ENCODE measurements at regions not wholly inside any gene's neighbourhood (a gene's known extent, or its start where the extent isn't known, plus 50 kb on each side); places are given as distances from the start of the nearest gene placed in this dataset.

DNA sequence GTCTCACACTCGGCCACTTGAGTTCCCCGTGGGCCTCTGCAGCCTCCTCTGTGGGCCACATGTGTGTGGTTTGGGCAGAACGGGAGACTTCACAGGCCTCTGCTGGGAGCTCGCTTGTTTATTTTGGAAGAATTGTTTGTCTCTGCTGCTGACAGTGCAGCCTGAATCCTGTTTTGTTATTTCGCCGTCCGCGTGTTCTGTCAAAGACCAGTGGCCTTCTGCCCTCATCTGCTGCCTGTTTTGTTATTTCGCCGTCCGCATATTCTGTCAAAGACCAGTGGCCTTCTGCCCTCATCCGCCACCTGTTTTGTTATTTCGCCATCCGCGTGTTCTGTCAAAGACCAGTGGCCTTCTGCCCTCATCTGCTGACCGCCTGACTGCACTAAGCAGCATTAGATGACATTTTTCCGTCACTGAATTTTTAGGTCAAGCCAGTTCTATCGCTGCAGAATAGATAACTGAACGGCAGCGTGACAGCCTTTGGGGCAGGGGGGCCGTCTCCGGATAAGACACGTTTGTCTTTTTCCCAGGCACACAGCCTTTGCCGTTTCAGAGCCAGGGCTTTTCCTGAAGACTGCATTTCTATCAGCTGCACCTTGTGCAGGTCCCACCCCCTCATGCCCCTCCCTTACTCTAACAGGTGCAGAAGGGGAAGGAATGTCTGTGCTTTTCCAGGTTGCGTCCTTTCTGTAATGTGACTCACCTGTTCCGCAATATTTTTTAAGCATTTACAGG, 158.5 kb upstream of the AFDN start (continued):
- TF ChIP-seq, protein P1, sequence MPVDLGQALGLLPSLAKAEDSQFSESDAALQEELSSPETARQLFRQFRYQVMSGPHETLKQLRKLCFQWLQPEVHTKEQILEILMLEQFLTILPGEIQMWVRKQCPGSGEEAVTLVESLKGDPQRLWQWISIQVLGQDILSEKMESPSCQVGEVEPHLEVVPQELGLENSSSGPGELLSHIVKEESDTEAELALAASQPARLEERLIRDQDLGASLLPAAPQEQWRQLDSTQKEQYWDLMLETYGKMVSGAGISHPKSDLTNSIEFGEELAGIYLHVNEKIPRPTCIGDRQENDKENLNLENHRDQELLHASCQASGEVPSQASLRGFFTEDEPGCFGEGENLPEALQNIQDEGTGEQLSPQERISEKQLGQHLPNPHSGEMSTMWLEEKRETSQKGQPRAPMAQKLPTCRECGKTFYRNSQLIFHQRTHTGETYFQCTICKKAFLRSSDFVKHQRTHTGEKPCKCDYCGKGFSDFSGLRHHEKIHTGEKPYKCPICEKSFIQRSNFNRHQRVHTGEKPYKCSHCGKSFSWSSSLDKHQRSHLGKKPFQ (CRISPR knock-in tag; IDR thresholded peaks at IDR 0.05; ENCODE audit: insufficient replicate concordance), result peak; percentile 97
- peak; percentile 97 for TF ChIP-seq GATAD2A (CRISPR knock-in tag; IDR thresholded peaks at IDR 0.05)
- TF ChIP-seq, protein P2, sequence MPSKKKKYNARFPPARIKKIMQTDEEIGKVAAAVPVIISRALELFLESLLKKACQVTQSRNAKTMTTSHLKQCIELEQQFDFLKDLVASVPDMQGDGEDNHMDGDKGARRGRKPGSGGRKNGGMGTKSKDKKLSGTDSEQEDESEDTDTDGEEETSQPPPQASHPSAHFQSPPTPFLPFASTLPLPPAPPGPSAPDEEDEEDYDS (CRISPR knock-in tag; IDR thresholded peaks at IDR 0.05), result peak; percentile 72; the same call in 1 of the 2 replicates
- TF ChIP-seq NR2F6 (IDR thresholded peaks at IDR 0.05), result peak; percentile 99
- peak; percentile 98 for TF ChIP-seq NR2F6 (CRISPR knock-in tag; IDR thresholded peaks at IDR 0.05)
- TF ChIP-seq ZFP41 (CRISPR knock-in tag; IDR thresholded peaks at IDR 0.05; ENCODE audit: borderline replicate concordance), result 0 out of 2 replicates have a peak, but pooled peaks have one; percentile 67
- TF ChIP-seq, protein P3, sequence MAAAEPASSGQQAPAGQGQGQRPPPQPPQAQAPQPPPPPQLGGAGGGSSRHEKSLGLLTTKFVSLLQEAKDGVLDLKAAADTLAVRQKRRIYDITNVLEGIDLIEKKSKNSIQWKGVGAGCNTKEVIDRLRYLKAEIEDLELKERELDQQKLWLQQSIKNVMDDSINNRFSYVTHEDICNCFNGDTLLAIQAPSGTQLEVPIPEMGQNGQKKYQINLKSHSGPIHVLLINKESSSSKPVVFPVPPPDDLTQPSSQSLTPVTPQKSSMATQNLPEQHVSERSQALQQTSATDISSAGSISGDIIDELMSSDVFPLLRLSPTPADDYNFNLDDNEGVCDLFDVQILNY (CRISPR knock-in tag; conservative IDR thresholded peaks at IDR 0.05), result no peak; the same call in 1 of the 2 replicates
- peak; percentile 79; the same call in 1 of the 2 replicates for TF ChIP-seq ZNF34 (CRISPR knock-in tag; IDR thresholded peaks at IDR 0.05; ENCODE audit: borderline replicate concordance)
- TF ChIP-seq, protein P4, sequence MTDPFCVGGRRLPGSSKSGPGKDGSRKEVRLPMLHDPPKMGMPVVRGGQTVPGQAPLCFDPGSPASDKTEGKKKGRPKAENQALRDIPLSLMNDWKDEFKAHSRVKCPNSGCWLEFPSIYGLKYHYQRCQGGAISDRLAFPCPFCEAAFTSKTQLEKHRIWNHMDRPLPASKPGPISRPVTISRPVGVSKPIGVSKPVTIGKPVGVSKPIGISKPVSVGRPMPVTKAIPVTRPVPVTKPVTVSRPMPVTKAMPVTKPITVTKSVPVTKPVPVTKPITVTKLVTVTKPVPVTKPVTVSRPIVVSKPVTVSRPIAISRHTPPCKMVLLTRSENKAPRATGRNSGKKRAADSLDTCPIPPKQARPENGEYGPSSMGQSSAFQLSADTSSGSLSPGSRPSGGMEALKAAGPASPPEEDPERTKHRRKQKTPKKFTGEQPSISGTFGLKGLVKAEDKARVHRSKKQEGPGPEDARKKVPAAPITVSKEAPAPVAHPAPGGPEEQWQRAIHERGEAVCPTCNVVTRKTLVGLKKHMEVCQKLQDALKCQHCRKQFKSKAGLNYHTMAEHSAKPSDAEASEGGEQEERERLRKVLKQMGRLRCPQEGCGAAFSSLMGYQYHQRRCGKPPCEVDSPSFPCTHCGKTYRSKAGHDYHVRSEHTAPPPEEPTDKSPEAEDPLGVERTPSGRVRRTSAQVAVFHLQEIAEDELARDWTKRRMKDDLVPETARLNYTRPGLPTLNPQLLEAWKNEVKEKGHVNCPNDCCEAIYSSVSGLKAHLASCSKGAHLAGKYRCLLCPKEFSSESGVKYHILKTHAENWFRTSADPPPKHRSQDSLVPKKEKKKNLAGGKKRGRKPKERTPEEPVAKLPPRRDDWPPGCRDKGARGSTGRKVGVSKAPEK (CRISPR knock-in tag; IDR thresholded peaks at IDR 0.05; ENCODE audit: borderline replicate concordance), result peak; percentile 96
- TF ChIP-seq ZMYM4 (CRISPR knock-in tag; IDR thresholded peaks at IDR 0.05), result peak; percentile 93
- TF ChIP-seq HMGA1 (CRISPR knock-in tag; conservative IDR thresholded peaks at IDR 0.05), result no peak
- peak; percentile 99 for TF ChIP-seq MED1 (CRISPR knock-in tag; IDR thresholded peaks at IDR 0.05)
- TF ChIP-seq GATAD1 (CRISPR knock-in tag; IDR thresholded peaks at IDR 0.05), result peak; percentile 77
- TF ChIP-seq, protein P5, sequence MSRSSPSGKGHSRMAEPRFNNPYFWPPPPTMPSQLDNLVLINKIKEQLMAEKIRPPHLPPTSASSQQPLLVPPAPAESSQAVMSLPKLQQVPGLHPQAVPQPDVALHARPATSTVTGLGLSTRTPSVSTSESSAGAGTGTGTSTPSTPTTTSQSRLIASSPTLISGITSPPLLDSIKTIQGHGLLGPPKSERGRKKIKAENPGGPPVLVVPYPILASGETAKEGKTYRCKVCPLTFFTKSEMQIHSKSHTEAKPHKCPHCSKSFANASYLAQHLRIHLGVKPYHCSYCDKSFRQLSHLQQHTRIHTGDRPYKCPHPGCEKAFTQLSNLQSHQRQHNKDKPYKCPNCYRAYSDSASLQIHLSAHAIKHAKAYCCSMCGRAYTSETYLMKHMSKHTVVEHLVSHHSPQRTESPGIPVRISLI (CRISPR knock-in tag; IDR thresholded peaks at IDR 0.05; ENCODE audit: borderline replicate concordance), result peak; percentile 69
- TF ChIP-seq ZFP36L2 (CRISPR knock-in tag; IDR thresholded peaks at IDR 0.05), result peak; percentile 3; the same call in 1 of the 2 replicates
- TF ChIP-seq NR2F1 (CRISPR knock-in tag; IDR thresholded peaks at IDR 0.05), result peak; percentile 91 to 95
- TF ChIP-seq, protein P6, sequence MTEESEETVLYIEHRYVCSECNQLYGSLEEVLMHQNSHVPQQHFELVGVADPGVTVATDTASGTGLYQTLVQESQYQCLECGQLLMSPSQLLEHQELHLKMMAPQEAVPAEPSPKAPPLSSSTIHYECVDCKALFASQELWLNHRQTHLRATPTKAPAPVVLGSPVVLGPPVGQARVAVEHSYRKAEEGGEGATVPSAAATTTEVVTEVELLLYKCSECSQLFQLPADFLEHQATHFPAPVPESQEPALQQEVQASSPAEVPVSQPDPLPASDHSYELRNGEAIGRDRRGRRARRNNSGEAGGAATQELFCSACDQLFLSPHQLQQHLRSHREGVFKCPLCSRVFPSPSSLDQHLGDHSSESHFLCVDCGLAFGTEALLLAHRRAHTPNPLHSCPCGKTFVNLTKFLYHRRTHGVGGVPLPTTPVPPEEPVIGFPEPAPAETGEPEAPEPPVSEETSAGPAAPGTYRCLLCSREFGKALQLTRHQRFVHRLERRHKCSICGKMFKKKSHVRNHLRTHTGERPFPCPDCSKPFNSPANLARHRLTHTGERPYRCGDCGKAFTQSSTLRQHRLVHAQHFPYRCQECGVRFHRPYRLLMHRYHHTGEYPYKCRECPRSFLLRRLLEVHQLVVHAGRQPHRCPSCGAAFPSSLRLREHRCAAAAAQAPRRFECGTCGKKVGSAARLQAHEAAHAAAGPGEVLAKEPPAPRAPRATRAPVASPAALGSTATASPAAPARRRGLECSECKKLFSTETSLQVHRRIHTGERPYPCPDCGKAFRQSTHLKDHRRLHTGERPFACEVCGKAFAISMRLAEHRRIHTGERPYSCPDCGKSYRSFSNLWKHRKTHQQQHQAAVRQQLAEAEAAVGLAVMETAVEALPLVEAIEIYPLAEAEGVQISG (CRISPR knock-in tag; IDR thresholded peaks at IDR 0.05), result peak; percentile 76
- TF ChIP-seq PAX8 (CRISPR knock-in tag; IDR thresholded peaks at IDR 0.05; ENCODE audit: borderline replicate concordance), result 0 out of 2 replicates have a peak, but pooled peaks have one; percentile 57
- TF ChIP-seq ZNF446 (CRISPR knock-in tag; IDR thresholded peaks at IDR 0.05), result no peak; the same call in 1 of the 2 replicates
